Renal pelvis (tissue), 1 donor: ENCODE measurements at regions not wholly inside any gene's neighbourhood (a gene's known extent, or its start where the extent isn't known, plus 50 kb on each side); places are given as distances from the start of the nearest gene placed in this dataset.

Source experiments
- DNase-seq: peaks from one replicate; pipeline ENCODE4 v3.0.0-alpha.2; 2013

DNA sequence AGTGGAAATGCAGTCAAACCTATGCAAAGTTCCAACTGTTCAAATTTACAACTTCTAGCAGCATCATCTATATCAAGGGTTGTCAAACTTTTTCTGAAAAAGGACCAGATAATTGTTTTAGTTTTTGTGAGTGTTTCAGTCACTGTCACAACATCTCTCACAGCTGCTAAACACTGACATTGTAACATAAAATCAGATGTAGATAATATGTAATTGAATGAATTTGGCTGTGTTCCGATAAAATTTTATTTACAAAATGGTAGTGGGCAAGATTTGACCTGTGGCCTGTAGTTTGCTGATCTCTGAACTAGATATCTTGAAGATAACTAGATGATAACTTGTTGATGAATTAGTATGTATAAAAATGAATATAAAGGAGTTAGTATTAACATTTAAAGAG lies 1679.1 kb upstream of the PCDH20 start:
- no peak for DNase-seq

DNA sequence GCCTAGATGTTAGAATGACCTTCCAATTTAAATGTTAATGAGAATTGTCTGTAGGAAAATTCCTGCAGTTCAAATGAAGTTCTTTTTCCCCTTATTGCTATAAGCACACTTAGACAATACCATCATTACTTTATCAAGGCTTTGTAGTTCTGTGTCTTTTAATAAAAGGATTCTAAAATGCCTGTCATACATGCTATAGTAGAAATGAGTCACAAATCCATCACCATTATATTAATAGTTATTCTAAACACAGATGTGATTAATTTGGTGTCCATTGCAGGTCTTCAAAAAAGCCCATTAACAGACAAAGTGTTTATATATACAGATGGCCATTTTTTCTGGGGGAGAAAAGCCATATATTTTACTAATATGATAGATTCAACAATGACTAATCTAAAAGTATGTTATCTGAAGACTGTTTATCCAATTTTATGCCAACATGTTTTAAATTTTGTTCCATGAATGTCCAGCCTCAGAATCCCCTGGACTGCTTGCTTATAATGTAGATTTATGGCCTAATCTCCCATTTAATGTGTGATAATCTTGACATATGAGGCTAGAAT lies 1678.3 kb upstream of the PCDH20 start:
- no peak for DNase-seq

DNA sequence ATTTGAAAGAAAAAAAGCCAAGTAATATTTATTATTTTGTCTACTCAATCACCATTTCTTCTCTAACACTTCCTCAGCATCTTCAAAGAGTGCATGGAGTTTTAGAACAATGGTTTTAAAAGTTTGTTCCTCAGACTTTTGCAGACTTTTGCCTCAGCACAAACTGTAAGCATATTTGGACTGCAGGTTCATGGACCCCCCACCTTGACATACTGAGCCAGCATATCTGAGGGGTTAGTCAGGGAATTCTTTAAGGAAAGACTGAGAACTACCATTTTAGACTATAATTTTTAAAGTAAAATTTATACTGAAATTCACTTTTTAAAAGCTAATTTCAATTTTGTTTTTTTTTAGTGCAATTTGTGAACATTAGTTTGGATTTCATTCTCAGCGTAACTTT lies 1676.8 kb upstream of the PCDH20 start:
- no peak for DNase-seq

DNA sequence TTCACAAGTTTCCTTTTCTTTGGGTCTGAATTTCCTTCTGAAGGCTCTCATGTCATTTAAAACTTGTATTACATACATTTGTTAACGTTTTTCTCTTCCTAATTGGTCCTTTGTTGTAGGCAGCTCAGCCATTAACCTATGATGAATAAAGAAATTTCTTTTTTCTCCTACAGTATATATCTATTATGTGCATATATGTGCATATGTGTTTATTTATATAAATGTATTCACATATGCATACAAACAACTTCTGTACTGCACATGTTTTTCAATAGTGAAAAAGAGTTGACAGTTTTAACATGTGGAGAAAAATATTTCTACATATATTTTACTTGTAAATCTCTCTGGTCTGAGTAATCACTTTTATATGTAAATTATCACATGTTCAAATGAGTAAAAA lies 1674.9 kb upstream of the PCDH20 start:
- no peak for DNase-seq

DNA sequence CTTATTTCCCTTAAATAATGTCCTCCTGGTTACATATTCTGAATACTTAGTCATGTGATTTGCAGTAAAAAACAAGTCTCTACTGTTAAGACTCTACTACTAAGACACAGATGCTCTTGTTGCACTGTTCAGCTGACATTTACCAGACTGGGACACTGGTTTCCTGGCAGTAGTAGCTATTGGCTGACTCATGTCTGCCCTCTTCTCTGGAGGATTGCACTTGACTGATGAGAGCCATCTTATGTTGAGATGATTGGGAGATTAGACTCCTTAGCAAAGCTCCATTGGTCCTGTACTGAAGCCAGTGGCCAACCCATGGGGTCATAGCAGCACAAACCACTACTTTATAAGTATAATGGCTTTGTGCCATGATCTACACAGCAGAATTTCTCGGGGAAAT lies 1672.6 kb upstream of the PCDH20 start:
- DNase-seq: no peak

DNA sequence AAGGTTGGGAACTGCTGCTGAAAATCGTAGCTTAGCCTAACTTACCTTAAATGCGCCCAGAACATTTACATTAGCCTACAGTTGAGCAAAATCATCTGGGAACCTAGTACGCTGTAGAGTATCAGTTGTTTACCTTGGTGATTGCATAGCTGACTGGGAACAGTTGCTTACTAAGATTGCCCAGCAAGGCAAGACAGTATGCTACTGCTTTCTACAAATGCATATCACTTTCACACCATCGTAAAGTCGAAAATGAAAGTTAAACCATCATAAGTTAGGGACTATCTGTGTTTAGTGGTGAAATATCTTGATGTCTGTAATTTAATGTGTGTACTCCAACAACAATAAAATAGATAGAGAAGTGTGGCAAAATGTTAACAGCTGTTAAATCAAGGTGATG lies 1670.6 kb upstream of the PCDH20 start:
- DNase-seq: no peak

DNA sequence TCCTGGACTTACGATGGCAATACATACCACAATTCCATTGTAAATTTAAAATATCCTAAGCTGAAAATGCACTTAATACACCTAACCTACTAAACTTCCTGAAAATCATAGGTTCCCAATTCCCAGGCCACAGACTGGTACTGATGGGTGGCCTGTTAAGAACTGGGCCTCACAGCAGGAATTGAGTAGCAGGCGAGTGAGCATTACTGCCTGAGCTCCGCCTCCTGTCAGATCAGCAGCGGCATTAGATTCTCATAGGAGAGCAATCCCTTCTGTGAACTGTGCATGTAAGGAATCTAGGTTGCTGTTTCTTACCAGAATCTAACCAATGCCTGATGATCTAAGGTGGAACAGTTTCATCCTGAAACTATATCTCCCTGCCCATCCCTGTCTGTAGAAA lies 1670.2 kb upstream of the PCDH20 start:
- DNase-seq: no peak

DNA sequence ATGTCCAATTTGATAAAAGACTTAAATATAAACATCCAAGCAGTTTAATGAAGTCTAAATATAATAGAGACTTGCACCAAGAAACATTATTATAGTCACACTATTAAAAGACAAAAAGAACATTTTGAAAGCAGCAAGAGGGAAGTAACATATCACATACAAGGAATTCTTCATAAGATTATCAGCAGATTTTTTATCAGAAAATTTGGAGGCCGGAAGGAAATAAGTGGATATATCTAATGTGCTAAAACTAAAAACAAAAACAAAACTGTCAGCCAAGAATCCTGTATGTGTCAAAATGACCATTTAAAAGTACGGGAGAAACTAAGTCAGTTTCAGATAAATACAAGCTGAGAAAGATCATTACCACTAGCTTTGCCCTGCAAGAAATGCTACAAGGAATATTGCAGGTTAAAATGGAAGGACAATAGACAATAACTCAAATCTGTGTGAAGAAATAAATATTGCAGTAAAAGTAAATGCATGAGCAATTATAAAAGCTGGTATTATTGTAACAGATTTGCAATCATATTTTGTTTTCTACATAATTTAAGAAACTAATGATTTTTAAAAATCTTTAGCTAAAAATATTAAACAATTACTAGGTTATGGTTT lies 1665.9 kb upstream of the PCDH20 start:
- DNase-seq: no peak

DNA sequence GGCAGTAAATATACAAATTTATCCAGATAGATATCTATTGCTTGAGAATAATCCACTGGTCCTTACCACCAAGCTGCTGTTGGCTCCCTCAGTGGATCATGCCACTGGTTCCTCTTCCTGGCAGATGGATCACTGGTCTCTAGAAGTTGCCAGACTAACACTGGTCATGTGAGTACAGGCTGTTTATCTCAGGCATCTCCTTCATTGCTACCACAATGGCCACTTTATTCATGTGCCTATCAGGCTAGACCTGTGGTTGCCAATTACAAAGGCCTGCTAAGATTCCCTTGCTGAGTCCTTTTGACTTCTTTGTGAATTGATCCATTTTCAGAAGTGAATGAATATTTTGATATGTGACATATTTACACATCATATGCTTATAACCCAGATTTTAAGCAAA lies 1659.5 kb upstream of the PCDH20 start:
- DNase-seq: no peak

DNA sequence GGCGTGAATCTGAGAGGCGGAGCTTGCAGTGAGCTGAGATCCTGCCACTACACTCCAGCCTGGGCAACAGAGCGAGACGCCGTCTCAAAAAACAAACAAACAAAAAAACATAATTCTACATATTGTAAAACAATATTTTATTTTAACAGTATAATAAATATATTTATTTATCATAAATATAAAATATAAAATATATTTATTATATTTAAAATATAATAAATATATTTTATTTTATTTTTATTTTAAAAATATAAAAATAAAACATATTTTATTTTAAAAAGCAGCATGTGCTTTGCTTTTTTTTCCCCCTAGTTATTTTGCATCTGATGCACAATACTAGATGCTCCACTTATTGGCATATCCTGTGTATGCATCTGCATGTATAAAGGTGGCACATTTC lies 1634.6 kb upstream of the PCDH20 start:
- no peak for DNase-seq

DNA sequence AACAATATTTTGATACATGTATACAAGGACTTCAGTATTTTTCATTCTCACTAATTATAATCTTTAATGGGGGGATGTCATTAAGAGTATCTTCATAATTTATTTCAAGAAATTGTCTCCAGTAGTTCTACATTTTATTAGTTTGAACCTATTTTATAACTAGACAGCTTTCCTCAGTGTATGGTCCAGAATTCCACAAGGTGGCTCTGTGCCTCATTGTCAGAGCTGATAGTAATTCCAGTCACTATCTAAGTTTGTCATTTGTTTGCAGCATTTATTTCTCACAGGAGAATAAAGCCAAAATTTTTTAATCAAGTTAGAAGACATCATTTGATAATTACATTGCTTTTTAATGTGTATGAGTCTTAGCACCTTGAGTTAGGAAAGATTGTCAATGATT lies 1633.0 kb upstream of the PCDH20 start:
- DNase-seq: no peak

DNA sequence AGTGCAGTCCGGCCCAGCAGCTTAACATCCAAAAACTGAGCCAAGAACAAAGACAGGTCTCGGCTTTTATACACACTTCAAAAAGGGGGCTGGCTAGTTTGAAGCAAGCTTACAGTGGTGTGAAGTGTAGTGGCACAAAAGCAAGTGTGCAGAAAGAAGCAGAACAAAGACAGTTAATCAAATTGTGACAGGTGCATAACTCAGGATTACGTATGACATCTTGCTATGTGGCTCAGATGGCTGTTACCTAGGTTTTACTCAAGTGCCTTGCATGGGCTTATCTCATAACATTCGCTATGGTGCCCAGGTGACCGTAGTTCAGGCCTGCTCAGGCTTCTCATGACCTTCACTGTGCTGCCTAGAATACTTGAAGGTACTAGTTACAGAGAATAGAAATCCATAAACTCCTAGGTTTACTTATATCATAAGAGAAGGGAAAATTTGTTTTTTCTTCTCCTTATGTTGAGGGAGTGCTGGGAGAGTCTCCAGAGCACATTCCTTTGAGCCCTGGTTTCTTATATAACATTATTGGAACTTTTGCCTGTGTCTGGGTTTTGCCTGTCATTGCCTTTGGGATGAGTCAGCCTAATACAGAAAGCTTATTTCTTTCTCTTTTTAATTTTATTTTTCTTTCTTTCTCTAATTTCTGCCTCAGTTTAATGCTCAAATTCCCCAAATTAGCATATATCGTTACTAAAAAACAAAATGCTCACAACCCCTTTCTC lies 1629.1 kb upstream of the PCDH20 start:
- no peak for DNase-seq

DNA sequence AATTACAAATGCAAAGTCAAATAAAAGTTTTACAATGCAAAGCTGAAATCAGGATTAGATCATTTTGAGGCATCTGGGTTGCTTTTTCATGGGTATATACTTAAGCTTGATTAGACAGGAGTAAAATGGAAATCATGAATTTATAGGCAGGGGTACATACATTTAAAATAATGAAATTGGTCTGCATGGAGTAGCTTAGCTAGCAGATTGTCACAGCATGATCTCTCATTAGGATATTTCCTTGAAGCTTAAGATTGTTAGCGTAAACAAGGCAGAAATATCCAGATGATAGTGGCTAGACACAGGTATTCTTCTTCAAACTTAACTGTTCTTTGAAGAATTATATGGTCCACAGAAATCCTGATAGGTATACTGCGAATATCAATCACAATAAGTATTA lies 1627.0 kb upstream of the PCDH20 start:
- DNase-seq: no peak

DNA sequence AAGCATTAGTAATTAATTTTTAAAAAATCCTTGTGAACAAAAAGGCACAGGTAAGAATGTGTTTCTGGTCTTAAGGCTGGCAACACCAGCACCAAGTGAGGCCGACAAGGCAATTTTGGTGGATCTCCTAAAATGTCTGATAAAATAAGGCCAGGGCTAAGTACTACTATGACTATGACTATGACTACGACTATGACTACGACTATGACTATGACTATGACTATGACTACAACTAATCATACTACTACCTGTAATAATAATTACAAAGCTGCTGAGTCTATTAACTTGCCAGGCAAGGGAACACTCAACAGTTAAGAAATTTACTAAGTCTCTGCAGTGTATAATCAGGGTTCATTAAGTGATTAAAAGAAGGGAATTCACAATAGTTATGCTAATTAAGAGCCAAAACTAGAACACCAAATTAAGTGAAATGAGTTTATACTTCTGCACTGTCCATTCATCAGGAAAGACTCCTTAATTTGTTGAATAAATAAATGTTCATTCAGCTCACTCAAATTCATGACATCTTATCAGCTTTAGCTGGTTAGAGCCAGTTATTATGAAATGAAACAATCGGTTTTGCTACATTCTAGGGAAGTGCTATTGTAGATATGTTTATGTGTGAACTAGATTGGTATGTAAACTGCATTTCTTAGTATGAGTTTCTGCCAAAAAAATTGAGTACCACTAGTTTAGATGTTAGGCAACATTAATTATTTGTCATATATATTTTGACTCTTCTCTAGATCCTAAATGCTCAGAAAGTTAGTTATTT lies 1626.2 kb upstream of the PCDH20 start:
- DNase-seq: no peak

DNA sequence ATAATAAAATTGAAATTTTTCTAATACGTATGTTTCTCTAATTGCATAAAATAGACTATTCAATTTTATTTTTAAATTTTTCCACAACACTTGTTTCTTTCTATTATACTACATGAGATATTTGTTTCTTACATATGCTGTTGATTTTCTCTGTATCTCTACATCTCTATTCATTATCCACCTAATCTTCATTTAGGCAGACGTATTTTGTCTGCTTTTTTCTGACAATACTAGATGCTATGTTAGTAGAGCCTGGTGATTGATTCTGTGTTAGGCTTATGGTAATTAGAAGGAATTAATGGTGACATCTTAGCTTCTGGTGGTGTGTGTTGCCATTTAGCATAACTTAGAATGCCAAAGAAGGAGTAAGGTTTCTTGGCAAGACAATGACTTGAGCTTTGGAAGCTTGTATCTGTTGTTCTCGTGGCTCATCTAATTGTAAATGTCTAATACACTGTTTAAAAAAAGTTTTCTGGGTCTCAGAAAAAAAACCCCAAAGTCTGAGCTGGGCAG lies 1610.7 kb upstream of the PCDH20 start:
- DNase-seq: no peak

DNA sequence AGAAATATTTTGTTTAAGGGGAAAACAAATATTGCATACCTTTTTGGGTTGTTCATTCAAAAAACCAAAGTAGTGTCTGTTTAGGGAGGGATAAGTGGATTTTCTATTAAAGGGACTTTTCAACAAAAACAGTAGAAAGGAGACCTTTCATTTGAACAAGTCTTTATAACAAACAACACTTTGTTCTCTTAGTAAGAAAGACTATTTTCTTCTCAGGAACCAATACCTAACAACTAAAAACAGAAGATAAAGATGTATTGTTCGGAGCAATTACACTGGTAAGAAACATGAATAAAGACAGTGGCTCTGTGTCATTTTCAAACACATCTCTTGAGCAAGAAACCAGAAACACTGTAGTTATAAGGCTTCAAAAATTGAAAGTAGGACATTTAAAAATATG lies 1610.1 kb upstream of the PCDH20 start:
- DNase-seq: no peak

DNA sequence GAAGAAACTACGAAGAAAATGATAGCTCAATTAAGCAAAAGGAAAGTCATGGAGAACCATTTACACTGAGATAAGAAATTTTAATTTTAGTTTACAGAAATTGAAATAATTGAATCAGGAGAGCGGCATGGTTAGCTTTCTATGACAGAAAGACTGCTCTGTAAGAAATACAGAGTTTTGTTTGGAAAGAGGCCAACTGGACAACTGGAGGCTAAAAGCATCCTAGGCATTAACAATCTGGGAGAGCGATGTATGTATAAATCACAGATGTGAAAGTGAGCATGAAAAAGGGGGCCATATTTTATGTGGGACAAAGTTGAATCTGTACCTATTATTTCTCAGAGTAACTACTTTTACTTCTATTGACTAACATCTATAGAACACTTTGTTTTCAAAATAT lies 1608.8 kb upstream of the PCDH20 start:
- DNase-seq: peak; percentile 27

DNA sequence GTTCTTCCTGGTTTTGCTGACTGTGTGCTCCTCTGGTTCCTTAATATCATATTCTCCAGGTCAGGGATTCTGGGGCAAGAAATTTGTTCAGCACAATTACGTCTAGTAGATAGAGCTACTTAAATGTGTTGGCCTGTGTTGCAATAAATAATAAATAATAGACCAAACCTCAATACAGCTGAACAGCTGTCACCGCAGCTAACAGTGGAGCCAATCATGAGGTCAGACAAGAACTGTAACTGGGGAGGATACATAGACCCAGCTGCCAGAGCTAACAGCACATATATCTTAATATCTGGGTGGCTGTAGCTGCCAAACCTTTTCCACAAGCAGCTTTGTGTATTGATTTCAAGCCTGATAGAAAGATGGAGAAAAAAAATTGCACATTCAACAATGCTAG lies 1596.3 kb upstream of the PCDH20 start:
- DNase-seq: no peak

DNA sequence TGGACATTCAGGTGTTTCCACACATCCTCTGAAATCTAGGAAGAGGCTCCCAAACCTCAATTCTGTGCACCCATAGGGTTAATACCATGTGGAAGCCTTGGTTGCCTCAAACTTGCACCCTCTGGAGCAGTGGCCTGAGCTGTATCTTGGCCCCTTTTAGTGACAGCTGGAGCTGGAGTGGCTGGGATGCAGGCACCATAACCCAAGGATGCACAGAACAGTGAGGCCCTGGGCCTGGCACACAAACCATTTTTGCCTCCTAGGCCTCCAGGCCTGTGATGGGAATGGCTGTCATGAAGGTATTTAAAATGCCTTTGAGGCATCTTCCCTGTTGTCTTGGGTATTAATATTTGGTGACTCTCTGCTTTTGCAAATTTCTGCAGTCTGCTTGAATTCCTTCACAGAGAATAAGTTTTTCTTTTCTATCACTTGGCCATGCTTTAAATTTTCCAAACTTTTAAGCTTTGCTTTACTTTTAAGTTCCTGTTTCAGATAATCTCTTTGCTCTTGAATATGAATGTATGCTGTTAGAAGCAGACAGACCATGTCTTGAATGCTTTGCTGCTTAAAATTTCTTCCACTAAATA lies 1594.5 kb upstream of the PCDH20 start:
- no peak for DNase-seq

DNA sequence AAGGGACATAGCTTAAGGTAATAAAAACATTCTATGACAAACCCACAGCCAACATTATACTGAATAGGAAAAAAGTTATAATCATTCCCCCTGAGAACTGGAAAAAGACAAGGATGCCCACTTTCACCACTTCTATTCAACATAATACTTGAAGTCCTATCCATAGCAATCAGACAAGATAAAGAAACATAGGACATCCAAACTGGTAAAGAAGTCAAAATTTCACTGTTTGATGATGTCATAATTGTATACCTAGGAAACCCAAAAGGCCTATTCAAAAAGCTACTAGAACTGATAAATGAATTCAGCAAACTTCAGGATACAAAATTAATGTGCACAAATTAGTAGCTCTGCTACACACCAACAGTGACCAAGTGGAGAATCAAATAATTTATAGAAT lies 1590.0 kb upstream of the PCDH20 start:
- no peak for DNase-seq

DNA sequence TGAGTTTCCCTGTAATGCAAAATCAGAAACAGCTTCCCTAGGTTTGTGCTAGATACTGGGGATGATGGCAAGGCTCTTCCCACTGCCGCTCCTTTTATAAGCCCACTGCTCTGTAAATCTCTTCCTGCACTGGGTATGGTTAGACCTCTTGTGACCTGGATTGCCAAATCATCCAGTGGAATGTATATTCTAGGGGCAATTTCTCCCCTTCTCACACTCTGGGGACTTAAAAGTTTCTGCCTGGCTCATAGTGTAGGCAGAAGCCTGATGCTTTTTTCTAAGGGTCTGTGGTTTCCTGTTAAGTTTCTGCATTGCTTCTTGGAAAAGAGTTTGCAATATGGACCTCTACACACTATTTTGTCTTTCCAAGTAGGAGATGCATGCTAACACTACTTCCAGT lies 1582.0 kb upstream of the PCDH20 start:
- no peak for DNase-seq

DNA sequence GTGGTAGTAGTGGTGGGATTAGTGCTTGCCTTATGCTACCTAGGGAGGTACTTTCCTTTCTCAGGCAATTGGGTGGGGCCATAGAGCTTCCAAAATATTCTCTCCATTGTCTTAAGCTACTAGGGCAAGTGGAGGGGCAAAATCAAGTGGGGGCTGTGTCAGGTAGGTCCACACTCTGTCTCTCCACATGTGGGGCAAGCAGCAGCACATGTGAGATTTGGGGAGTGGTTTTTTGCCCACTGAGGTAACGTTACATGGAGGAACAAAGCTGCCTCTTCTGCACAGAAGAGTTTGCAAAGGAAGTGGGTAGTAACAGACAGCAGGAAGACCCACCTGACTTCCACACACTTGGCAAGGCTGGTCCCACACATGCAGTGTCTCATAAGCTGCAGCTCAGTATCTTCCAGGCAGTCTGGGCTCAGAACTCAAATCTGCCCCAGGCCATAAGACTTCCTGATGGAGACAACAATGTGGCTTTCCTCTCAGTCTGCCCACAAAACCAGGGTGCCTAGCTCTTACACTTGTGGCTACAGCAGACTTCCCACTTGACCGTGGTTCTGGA lies 1581.5 kb upstream of the PCDH20 start:
- no peak for DNase-seq
